ENCODE measurements at regions not wholly inside any gene's neighbourhood (a gene's known extent, or its start where the extent isn't known, plus 50 kb on each side); places are given as distances from the start of the nearest gene placed in this dataset.

DNA sequence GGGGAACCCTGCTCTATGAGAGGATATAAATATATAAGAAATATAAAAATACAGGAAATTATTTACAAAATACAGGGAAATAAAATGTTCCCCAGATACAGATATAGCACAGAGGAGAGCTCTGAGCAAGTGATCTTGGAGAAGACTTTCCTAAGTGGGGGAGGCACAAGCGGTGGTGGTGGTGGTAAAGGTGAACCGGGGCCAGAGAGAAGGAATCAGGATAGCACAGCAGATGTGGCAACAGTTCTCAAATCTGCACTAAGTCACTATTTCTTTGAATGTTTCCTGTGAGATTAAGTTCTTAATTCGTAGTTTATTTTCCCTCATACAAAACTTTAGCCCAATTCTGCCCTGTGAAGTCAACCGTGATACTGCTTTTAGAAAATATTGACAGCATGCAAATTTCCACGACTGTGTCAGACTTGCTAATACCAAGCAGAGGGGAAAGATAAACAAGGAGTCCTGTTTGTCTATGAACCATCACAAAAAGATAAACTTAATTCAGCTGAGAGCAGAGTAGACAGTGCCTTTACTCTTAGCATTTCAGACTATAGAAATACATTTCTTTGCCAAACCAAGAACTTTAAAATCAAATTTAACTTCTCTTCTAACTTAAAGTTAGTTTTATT is 237.5 kb upstream of the POGK start:
- TF ChIP-seq POLR2A (IDR thresholded peaks at IDR 0.05; ENCODE audit: control extremely low read depth in 1 of 2, low read depth in 2 of 2, low read length in 2 of 2): no peak
- TF ChIP-seq EZH2 (IDR thresholded peaks at IDR 0.05; ENCODE audit: low read depth, low read length, severe bottlenecking): no peak
- TF ChIP-seq POU5F1 (IDR thresholded peaks at IDR 0.05; ENCODE audit: low read depth, low read length): no peak
- no peak for TF ChIP-seq ZNF274 (IDR thresholded peaks at IDR 0.05; ENCODE audit: borderline replicate concordance, extremely low read depth, low read length)
- TF ChIP-seq CTCF (IDR thresholded peaks at IDR 0.05; ENCODE audit: control extremely low read depth in 1 of 3, insufficient read depth in 1 of 3, low read depth in 1 of 3, low read length in 3 of 3): no peak
- TF ChIP-seq CHD2 (IDR thresholded peaks at IDR 0.05; ENCODE audit: low read length): no peak
- TF ChIP-seq EP300 (IDR thresholded peaks at IDR 0.05; ENCODE audit: borderline replicate concordance in 1 of 2, low read depth in 2 of 2, low read length in 2 of 2): no peak
- no peak for TF ChIP-seq RNF2 (IDR thresholded peaks at IDR 0.05; ENCODE audit: borderline replicate concordance, low read depth, low read length, missing control alignments, poor library complexity, severe bottlenecking)
- TF ChIP-seq POLR2AphosphoS5 (IDR thresholded peaks at IDR 0.05; ENCODE audit: low read depth, low read length): no peak
- no peak for TF ChIP-seq MAX (IDR thresholded peaks at IDR 0.05)
- TF ChIP-seq SP2 (IDR thresholded peaks at IDR 0.05; ENCODE audit: low read length): no peak
- TF ChIP-seq SUZ12 (IDR thresholded peaks at IDR 0.05; ENCODE audit: low read length): no peak
- no peak for TF ChIP-seq ASH2L (IDR thresholded peaks at IDR 0.05; ENCODE audit: low read length)

All from H1 (cell line).